ENCODE measurements at regions not wholly inside any gene's neighbourhood (a gene's known extent, or its start where the extent isn't known, plus 50 kb on each side); places are given as distances from the start of the nearest gene placed in this dataset.

- H3K4me1 Mint-ChIP-seq (ENCODE audit: low read depth): no peaks in the 10 kb centered on the region
Observed at GRCh38 chr4:71133491-71133890, 140.0 kb downstream of the DCK start.

GRCh38 chr4:71136071-71136470, 142.6 kb downstream of the DCK start:
- H3K4me3 Mint-ChIP-seq: no peak overlapping the region
- H3K27me3 Mint-ChIP-seq: no peaks in the 10 kb centered on the region
- H3K27ac Mint-ChIP-seq: no peak overlapping the region
- H3K4me1 Mint-ChIP-seq (ENCODE audit: low read depth): peaks cover under 1% of the 10 kb centered on the region
- intact Hi-C loops (cut with micrococcal nuclease): loop anchor here (5.0 kb wide), 1 partner anchor 651 kb away; no protein-coding TSS in a partner anchor
- H3K36me3 Mint-ChIP-seq (ENCODE audit: low read depth): no peaks in the 10 kb centered on the region
- no peaks in the 10 kb centered on the region for H3K9me3 Mint-ChIP-seq

More at GRCh38 chr4:71133491-71133890, 140.0 kb downstream of the DCK start:
- Mint-ChIP-seq H3K27ac (no peak overlapping the region), H3K4me3 (no peak overlapping the region), H3K36me3 (ENCODE audit: low read depth) (no peaks in the 10 kb centered on the region), H3K9me3 (no peaks in the 10 kb centered on the region), H3K27me3 (no peaks in the 10 kb centered on the region)
- intact Hi-C loops (cut with micrococcal nuclease): no loop called here

- Mint-ChIP-seq H3K27me3 (no peaks in the 10 kb centered on the region), H3K4me3 (no peak overlapping the region), H3K9me3 (no peaks in the 10 kb centered on the region), H3K27ac (no peak overlapping the region), H3K4me1 (ENCODE audit: low read depth) (peaks cover 5% of the 10 kb centered on the region), H3K36me3 (ENCODE audit: low read depth) (no peaks in the 10 kb centered on the region)
- intact Hi-C loops (cut with micrococcal nuclease): loop anchor here (5.0 kb wide), 1 partner anchor 649 kb away; no protein-coding TSS in a partner anchor
Observed at GRCh38 chr4:71138007-71138615, 144.7 kb downstream of the DCK start.

- no peak overlapping the region for H3K4me3 Mint-ChIP-seq
- no peaks in the 10 kb centered on the region for H3K9me3 Mint-ChIP-seq
- H3K36me3 Mint-ChIP-seq (ENCODE audit: low read depth): no peaks in the 10 kb centered on the region
- intact Hi-C loops (cut with micrococcal nuclease): no loop called here
- peaks cover 5% of the 10 kb centered on the region for H3K4me1 Mint-ChIP-seq (ENCODE audit: low read depth)
- H3K27ac Mint-ChIP-seq: no peak overlapping the region
- no peaks in the 10 kb centered on the region for H3K27me3 Mint-ChIP-seq
Observed at GRCh38 chr4:71140563-71140962, 147.1 kb downstream of the DCK start.

- no peaks in the 10 kb centered on the region for H3K27me3 Mint-ChIP-seq
- intact Hi-C loops (cut with micrococcal nuclease): no loop called here
- no peak overlapping the region for H3K4me3 Mint-ChIP-seq
- H3K27ac Mint-ChIP-seq: no peak overlapping the region
- no peaks in the 10 kb centered on the region for H3K36me3 Mint-ChIP-seq (ENCODE audit: low read depth)
- H3K4me1 Mint-ChIP-seq (ENCODE audit: low read depth): peaks cover 5% of the 10 kb centered on the region
- H3K9me3 Mint-ChIP-seq: no peaks in the 10 kb centered on the region
Observed at GRCh38 chr4:71141125-71141524, 147.7 kb downstream of the DCK start.

- intact Hi-C loops (cut with micrococcal nuclease): no loop called here
- peaks cover 8% of the 10 kb centered on the region for H3K9me3 Mint-ChIP-seq
- no peak overlapping the region for H3K4me3 Mint-ChIP-seq
- no peaks in the 10 kb centered on the region for H3K27me3 Mint-ChIP-seq
- no peak overlapping the region for H3K27ac Mint-ChIP-seq
- H3K4me1 Mint-ChIP-seq (ENCODE audit: low read depth): no peaks in the 10 kb centered on the region
- H3K36me3 Mint-ChIP-seq (ENCODE audit: low read depth): no peaks in the 10 kb centered on the region
Observed at GRCh38 chr4:71147261-71147660, 153.8 kb downstream of the DCK start.

GRCh38 chr4:71148545-71148944, 155.1 kb downstream of the DCK start:
- Mint-ChIP-seq H3K4me3 (no peak overlapping the region), H3K9me3 (peaks cover 8% of the 10 kb centered on the region), H3K4me1 (ENCODE audit: low read depth) (no peaks in the 10 kb centered on the region), H3K27me3 (no peaks in the 10 kb centered on the region), H3K36me3 (ENCODE audit: low read depth) (no peaks in the 10 kb centered on the region), H3K27ac (no peak overlapping the region)
- intact Hi-C loops (cut with micrococcal nuclease): no loop called here

GRCh38 chr4:71151054-71151453, 157.6 kb downstream of the DCK start:
- Mint-ChIP-seq H3K9me3 (peaks cover 8% of the 10 kb centered on the region), H3K27me3 (no peaks in the 10 kb centered on the region), H3K36me3 (ENCODE audit: low read depth) (no peaks in the 10 kb centered on the region), H3K4me3 (no peak overlapping the region), H3K4me1 (ENCODE audit: low read depth) (no peaks in the 10 kb centered on the region), H3K27ac (no peak overlapping the region)
- intact Hi-C loops (cut with micrococcal nuclease): no loop called here

GRCh38 chr4:71156616-71157015, 163.2 kb downstream of the DCK start:
- no peaks in the 10 kb centered on the region for H3K36me3 Mint-ChIP-seq (ENCODE audit: low read depth)
- H3K4me3 Mint-ChIP-seq: no peak overlapping the region
- intact Hi-C loops (cut with micrococcal nuclease): no loop called here
- no peak overlapping the region for H3K27ac Mint-ChIP-seq
- H3K4me1 Mint-ChIP-seq (ENCODE audit: low read depth): no peaks in the 10 kb centered on the region
- H3K27me3 Mint-ChIP-seq: no peaks in the 10 kb centered on the region
- no peaks in the 10 kb centered on the region for H3K9me3 Mint-ChIP-seq

- Mint-ChIP-seq H3K36me3 (ENCODE audit: low read depth) (no peaks in the 10 kb centered on the region), H3K4me3 (no peak overlapping the region), H3K27me3 (no peaks in the 10 kb centered on the region), H3K27ac (no peak overlapping the region), H3K4me1 (ENCODE audit: low read depth) (no peaks in the 10 kb centered on the region), H3K9me3 (no peaks in the 10 kb centered on the region)
- intact Hi-C loops (cut with micrococcal nuclease): no loop called here
Observed at GRCh38 chr4:71162386-71162785, 168.9 kb downstream of the DCK start.

- Mint-ChIP-seq H3K4me1 (ENCODE audit: low read depth) (no peaks in the 10 kb centered on the region), H3K9me3 (no peaks in the 10 kb centered on the region), H3K27me3 (no peaks in the 10 kb centered on the region), H3K4me3 (no peak overlapping the region), H3K36me3 (ENCODE audit: low read depth) (no peaks in the 10 kb centered on the region), H3K27ac (no peak overlapping the region)
- intact Hi-C loops (cut with micrococcal nuclease): no loop called here
Observed at GRCh38 chr4:71163317-71163716, 169.9 kb downstream of the DCK start.

- no peaks in the 10 kb centered on the region for H3K9me3 Mint-ChIP-seq
- H3K27ac Mint-ChIP-seq: no peak overlapping the region
- H3K4me3 Mint-ChIP-seq: no peak overlapping the region
- H3K36me3 Mint-ChIP-seq (ENCODE audit: low read depth): no peaks in the 10 kb centered on the region
- no peaks in the 10 kb centered on the region for H3K27me3 Mint-ChIP-seq
- no peaks in the 10 kb centered on the region for H3K4me1 Mint-ChIP-seq (ENCODE audit: low read depth)
- intact Hi-C loops (cut with micrococcal nuclease): no loop called here
Observed at GRCh38 chr4:71167083-71167482, 171.7 kb upstream of the SLC4A4 start.

- Mint-ChIP-seq H3K27ac (no peak overlapping the region), H3K36me3 (ENCODE audit: low read depth) (no peaks in the 10 kb centered on the region), H3K4me3 (no peak overlapping the region), H3K9me3 (no peaks in the 10 kb centered on the region), H3K27me3 (no peaks in the 10 kb centered on the region), H3K4me1 (ENCODE audit: low read depth) (no peaks in the 10 kb centered on the region)
- intact Hi-C loops (cut with micrococcal nuclease): no loop called here
Observed at GRCh38 chr4:71171592-71171991, 167.2 kb upstream of the SLC4A4 start.

GRCh38 chr4:71181332-71181731, 157.5 kb upstream of the SLC4A4 start:
- Mint-ChIP-seq H3K27me3 (peaks cover 19% of the 10 kb centered on the region), H3K9me3 (no peaks in the 10 kb centered on the region), H3K4me3 (no peak overlapping the region), H3K27ac (no peak overlapping the region), H3K36me3 (ENCODE audit: low read depth) (no peaks in the 10 kb centered on the region), H3K4me1 (ENCODE audit: low read depth) (peaks cover 3% of the 10 kb centered on the region)
- intact Hi-C loops (cut with micrococcal nuclease): no loop called here

- intact Hi-C loops (cut with micrococcal nuclease): loop anchor here (2.0 kb wide), 1 partner anchor 529 kb away; no protein-coding TSS in a partner anchor
- peaks cover 22% of the 10 kb centered on the region for H3K4me1 Mint-ChIP-seq (ENCODE audit: low read depth)
- no peaks in the 10 kb centered on the region for H3K36me3 Mint-ChIP-seq (ENCODE audit: low read depth)
- peaks cover 41% of the 10 kb centered on the region for H3K27me3 Mint-ChIP-seq
- no peaks in the 10 kb centered on the region for H3K9me3 Mint-ChIP-seq
- H3K27ac Mint-ChIP-seq: no peak overlapping the region
- no peak overlapping the region for H3K4me3 Mint-ChIP-seq
Observed at GRCh38 chr4:71184195-71184781, 154.5 kb upstream of the SLC4A4 start.
